SH-SY5Y (cell line): ENCODE measurements at regions not wholly inside any gene's neighbourhood (a gene's known extent, or its start where the extent isn't known, plus 50 kb on each side); places are given as distances from the start of the nearest gene placed in this dataset.

Experiments used
- GATA2 ChIP-seq: IDR thresholded peaks from 2 replicates; pipeline ENCODE4 v1.6.1; 2011; ENCODE audit warnings: mild to moderate bottlenecking, low read depth, low read length
- GATA3 ChIP-seq: IDR thresholded peaks from 2 replicates; pipeline ENCODE4 v1.6.1; 2011; ENCODE audit warnings: low read depth, mild to moderate bottlenecking, low read length, moderate library complexity

GRCh38 chr22:44549701-44550100 is 51.7 kb upstream of the RTL6 start:
- TF ChIP-seq GATA3 (no peak), GATA2 (no peak)
